Erythroblast (primary cell): ENCODE measurements at regions not wholly inside any gene's neighbourhood (a gene's known extent, or its start where the extent isn't known, plus 50 kb on each side); places are given as distances from the start of the nearest gene placed in this dataset.

Source experiments
- GATA1 ChIP-seq: IDR thresholded peaks from 2 replicates; pipeline ENCODE4 v1.6.1; 2011; ENCODE audit warnings: low read depth, mild to moderate bottlenecking, control low read depth, low read length, moderate library complexity
- POLR2A ChIP-seq: IDR thresholded peaks from 2 replicates; pipeline ENCODE4 v1.6.1; 2011; ENCODE audit warnings: mild to moderate bottlenecking, low read length

DNA sequence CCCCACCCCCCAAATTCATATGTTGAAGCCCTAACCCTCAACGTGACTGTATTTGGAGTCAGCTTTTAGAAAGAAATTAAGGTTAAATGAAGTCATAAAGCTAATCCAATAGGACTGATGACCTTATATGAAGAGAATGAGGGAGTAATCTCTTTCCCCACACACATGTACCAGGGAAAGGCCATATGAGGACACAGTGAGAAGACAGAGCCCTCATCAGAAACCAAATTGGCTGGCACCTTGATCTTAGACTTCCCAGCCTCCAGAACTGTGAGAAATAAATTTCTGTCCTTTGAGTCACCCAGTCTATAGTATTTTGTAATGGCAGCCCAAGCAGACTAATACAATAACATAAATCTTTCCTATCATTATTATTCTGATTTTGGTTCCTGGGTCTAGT, 194.7 kb upstream of the NANOGP8 start:
- TF ChIP-seq POLR2A, result no peak
- no peak for TF ChIP-seq GATA1
